ENCODE measurements at regions not wholly inside any gene's neighbourhood (a gene's known extent, or its start where the extent isn't known, plus 50 kb on each side); places are given as distances from the start of the nearest gene placed in this dataset.

GRCh38 chr4:36394352-36394903 is 113.0 kb downstream of the DTHD1 start:
- DNase-seq (ENCODE audit: low read depth) = peak; percentile 25

- DNase-seq (ENCODE audit: low read depth) = peak; percentile 30
Measured at GRCh38 chr4:36399762-36400353, 118.4 kb downstream of the DTHD1 start.

- DNase-seq (ENCODE audit: low read depth) = no peak
Measured at GRCh38 chr4:36402008-36402758, 120.8 kb downstream of the DTHD1 start.

- DNase-seq (ENCODE audit: low read depth) = no peak
Measured at GRCh38 chr4:36411338-36411737, 129.9 kb downstream of the DTHD1 start.

GRCh38 chr4:36414248-36414647 is 132.8 kb downstream of the DTHD1 start:
- no peak for DNase-seq (ENCODE audit: low read depth)

- no peak for DNase-seq (ENCODE audit: low read depth)
Measured at GRCh38 chr4:36417146-36417545, 135.7 kb downstream of the DTHD1 start.

GRCh38 chr4:36420111-36420679 is 138.8 kb downstream of the DTHD1 start:
- no peak for DNase-seq (ENCODE audit: low read depth)

GRCh38 chr4:36422607-36423006 is 141.2 kb downstream of the DTHD1 start:
- DNase-seq (ENCODE audit: low read depth) = no peak

- no peak for DNase-seq (ENCODE audit: low read depth)
Measured at GRCh38 chr4:36426741-36427140, 145.3 kb downstream of the DTHD1 start.

- no peak for DNase-seq (ENCODE audit: low read depth)
Measured at GRCh38 chr4:36427696-36428095, 146.3 kb downstream of the DTHD1 start.

GRCh38 chr4:36432586-36432985 is 151.2 kb downstream of the DTHD1 start:
- no peak for DNase-seq (ENCODE audit: low read depth)

GRCh38 chr4:36439556-36439955 is 158.1 kb downstream of the DTHD1 start:
- no peak for DNase-seq (ENCODE audit: low read depth)

- DNase-seq (ENCODE audit: low read depth) = no peak
Measured at GRCh38 chr4:36445480-36445879, 164.1 kb downstream of the DTHD1 start.

GRCh38 chr4:36446275-36446674 is 164.9 kb downstream of the DTHD1 start:
- no peak for DNase-seq (ENCODE audit: low read depth)

GRCh38 chr4:36461344-36461743 is 179.9 kb downstream of the DTHD1 start:
- no peak for DNase-seq (ENCODE audit: low read depth)

GRCh38 chr4:36467670-36468069 is 186.3 kb downstream of the DTHD1 start:
- DNase-seq (ENCODE audit: low read depth) = no peak

GRCh38 chr4:36471903-36472302 is 190.5 kb downstream of the DTHD1 start:
- DNase-seq (ENCODE audit: low read depth) = no peak

GRCh38 chr4:36476135-36476534 is 194.7 kb downstream of the DTHD1 start:
- DNase-seq (ENCODE audit: low read depth) = no peak

- no peak for DNase-seq (ENCODE audit: low read depth)
Measured at GRCh38 chr4:36477861-36478260, 196.4 kb downstream of the DTHD1 start.

GRCh38 chr4:36485885-36486284 is 204.5 kb downstream of the DTHD1 start:
- DNase-seq (ENCODE audit: low read depth) = no peak

GRCh38 chr4:36489798-36490197 is 208.4 kb downstream of the DTHD1 start:
- no peak for DNase-seq (ENCODE audit: low read depth)

GRCh38 chr4:36492041-36492440 is 210.6 kb downstream of the DTHD1 start:
- no peak for DNase-seq (ENCODE audit: low read depth)

- no peak for DNase-seq (ENCODE audit: low read depth)
Measured at GRCh38 chr4:36492590-36492989, 211.2 kb downstream of the DTHD1 start.

All from activated gamma-delta T cell treated with anti-CD3 and anti-CD28 coated beads, Interleukin-2, amount 50 U/mL, for 16 hours (primary cell).